Fibroblast of mammary gland (primary cell): ENCODE measurements at regions not wholly inside any gene's neighbourhood (a gene's known extent, or its start where the extent isn't known, plus 50 kb on each side); places are given as distances from the start of the nearest gene placed in this dataset.

ENCODE experiments used
- DNase-seq: peaks from one replicate; pipeline ENCODE4 v3.0.0-alpha.2; 2010; ENCODE audit warnings: low read depth
- H3K4me3 ChIP-seq: 2 replicates; pipeline ENCODE4 v1.5.1; 2011; ENCODE audit warnings: low read depth, mild to moderate bottlenecking, low read length, moderate library complexity; ENCODE audit not compliant: control insufficient read depth
- CTCF ChIP-seq: conservative IDR thresholded peaks from 2 replicates; pipeline ENCODE4 v1.5.1; 2011; ENCODE audit warnings: low read depth, low read length, inconsistent platforms; ENCODE audit not compliant: control insufficient read depth, insufficient read depth

- H3K4me3 ChIP-seq, result no peak overlapping the region
- TF ChIP-seq CTCF, result no peak
- no peak for DNase-seq
These were observed 180.7 kb downstream of the PAH start for GRCh38 chr12:102736328-102736727.

DNA sequence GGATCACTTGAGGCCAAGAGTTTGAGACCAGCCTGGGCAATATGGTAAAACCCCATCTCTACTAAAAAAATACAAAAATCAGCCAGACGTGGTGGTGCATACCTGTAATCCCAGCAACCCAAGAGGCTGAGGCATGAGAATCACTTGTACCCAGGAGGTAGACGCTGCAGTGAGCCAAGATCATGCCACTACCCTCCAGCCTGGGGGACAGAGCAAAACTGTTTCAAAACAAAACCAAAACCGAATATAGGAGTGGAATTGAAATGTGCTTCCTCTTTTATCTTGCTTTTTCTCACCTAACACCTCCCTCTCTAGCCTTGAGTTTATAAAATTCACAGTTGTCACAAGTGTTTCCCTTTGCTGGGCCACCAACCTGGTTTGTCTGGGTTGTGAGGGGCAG, 181.9 kb downstream of the PAH start:
- H3K4me3 ChIP-seq, result no peak overlapping the region
- TF ChIP-seq CTCF, result no peak
- DNase-seq, result no peak

- no peak overlapping the region for H3K4me3 ChIP-seq
- TF ChIP-seq CTCF, result no peak
- no peak for DNase-seq
These were observed 186.0 kb downstream of the PAH start for GRCh38 chr12:102730996-102731395.

GRCh38 chr12:102728506-102729242, 188.4 kb downstream of the PAH start:
- no peak overlapping the region for H3K4me3 ChIP-seq
- TF ChIP-seq CTCF, result no peak
- no peak for DNase-seq

- TF ChIP-seq CTCF, result no peak
- no peak overlapping the region for H3K4me3 ChIP-seq
- no peak for DNase-seq
These were observed 190.4 kb downstream of the PAH start for GRCh38 chr12:102726686-102727085.

GRCh38 chr12:102722147-102722546, 194.9 kb downstream of the PAH start:
- H3K4me3 ChIP-seq, result no peak overlapping the region
- no peak for TF ChIP-seq CTCF
- no peak for DNase-seq

DNA sequence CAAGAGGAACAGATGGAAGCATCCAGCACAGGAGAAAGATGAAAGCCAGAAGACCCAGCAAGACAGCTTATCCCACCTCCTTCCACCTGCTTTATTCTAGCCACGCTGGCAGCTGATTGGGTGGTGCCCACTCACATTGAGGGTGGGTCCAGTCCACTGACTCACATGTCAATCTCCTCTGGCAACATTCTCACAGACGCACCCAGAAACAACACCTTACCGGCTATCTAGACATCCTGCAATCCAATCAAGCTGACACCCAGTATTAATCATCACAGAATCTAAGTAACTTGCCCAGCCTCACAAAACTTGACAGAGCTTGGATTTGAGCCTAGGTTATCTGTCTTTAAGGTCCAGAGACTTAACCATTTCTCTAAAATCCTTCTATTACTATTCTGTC, 208.9 kb downstream of the PAH start:
- DNase-seq, result no peak
- TF ChIP-seq CTCF, result no peak
- no peak overlapping the region for H3K4me3 ChIP-seq
